GM18520 (cell line): ENCODE measurements at regions not wholly inside any gene's neighbourhood (a gene's known extent, or its start where the extent isn't known, plus 50 kb on each side); places are given as distances from the start of the nearest gene placed in this dataset.
"Not testable (repeated sequence)": the region's sequence is repeated elsewhere in the genome, so short reads cannot be mapped to it uniquely, and the experiment has no call there.

Experiments used
- ATAC-seq: cut with Tn5 transposase; IDR thresholded peaks from one replicate; pipeline ENCODE4 v1.9.1; 2021; ENCODE audit not compliant: unreplicated experiment

DNA sequence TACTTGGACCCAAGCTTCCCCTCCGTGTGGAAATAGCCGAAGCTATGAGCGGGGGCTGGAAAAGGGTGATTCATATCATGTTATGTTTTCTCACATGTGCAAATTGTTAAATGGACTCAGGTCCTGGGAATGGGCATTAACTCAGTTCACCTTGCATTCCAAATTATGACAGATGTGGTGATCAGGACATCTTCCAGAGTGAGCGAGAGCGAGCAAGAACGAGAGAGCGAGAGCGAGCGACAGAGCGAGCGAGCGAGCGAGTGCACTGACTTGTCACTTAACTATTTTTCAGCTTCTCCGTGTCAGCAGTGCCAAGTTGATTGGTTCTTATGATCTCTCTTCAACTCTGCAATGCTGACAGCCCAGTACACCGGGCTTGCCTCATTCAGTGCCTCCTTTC lies 437.4 kb upstream of the NRSN1 start:
- no peak for ATAC-seq

DNA sequence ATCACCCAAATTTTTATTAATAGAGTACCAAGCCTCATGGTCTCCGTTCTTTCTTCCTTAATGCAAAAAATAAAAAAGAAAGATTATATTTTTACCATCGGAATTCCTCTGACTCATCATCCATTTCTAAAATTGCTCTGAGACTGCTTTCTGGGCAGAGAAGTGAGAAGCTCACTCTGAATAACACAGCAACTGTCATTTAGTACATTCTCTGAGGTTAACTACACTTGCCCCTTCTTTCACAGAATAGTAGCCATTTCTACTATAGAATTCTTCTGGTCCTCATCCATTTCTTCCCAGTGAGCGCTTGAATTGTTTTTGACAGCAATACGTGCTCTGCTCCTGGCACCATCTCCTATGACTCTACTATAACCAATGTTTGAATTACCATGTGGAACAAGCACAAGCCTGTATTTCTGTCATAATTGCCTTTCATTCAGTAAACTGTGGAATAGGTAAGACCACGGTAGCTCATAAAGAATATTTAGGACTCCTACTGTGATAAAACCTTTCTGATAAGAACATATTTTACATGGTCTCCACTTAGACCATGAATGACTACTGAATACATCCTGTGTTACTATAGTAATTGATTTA lies 435.5 kb upstream of the NRSN1 start:
- no peak for ATAC-seq

- no peak for ATAC-seq
These were observed 433.8 kb upstream of the NRSN1 start for GRCh38 chr6:23692184-23692583.

DNA sequence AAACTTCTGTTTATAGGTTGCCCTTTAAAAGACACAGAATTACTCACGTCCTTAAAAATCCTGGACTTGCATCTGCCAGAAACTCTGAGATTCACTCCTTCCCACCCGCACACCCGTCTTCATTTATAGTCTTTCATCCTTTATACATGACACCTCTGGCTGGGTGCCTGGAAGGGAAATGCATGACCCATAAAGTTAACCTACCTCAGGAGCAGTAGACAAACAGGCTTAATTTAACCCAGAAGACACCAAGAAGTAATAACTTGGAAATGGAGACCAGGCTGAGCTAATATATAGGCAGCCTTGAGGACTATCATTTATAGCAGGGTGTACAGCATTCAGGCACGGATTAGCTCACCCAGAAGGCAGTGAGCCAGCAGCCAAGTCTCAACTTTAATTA lies 429.0 kb upstream of the NRSN1 start:
- ATAC-seq: no peak

DNA sequence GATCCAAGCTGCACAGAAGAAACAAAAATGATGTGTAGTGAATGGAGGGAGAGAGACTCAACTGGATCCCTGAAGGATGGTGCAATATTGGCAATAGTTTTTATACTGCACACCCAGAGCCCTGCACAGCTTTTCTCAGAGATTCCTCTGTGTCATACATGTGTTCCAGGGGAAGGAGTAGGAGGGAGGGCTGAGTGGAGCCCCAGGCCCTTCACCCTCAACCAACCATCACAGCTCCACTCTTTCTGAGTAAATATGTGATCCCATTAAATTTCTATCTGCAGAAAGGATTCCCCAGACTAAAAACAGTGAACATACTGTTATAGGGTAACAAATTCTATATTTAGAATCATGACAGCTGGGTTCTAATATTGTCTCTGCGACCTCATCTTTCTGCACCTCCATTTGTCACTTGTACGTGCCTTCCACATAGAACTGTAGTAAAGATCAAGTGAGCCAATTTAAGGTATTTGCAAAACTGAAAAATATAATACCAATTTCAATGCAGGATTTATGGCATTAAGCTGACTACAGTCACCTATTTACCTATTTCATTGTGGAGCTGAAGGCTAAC lies 421.4 kb upstream of the NRSN1 start:
- no peak for ATAC-seq

- no peak for ATAC-seq
These were observed 420.3 kb upstream of the NRSN1 start for GRCh38 chr6:23705697-23706096.

DNA sequence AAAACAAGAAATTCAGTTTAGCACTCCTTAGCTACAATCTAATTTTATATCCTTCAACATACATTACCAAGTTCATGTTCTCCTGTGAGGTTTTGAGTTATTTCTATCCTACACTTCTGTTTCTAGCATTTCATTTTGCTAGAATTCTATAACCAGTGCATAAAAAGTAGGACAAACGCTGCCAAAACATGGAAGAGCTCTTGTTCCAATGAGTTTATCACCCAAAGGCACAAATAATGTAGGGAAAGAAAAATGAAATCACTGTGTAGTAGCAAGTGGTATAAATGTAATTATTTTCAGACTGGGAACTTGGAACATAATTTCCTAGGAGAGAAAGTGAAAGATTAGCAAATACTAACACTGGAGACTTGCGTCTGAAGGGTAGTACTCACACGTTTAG lies 413.3 kb upstream of the NRSN1 start:
- ATAC-seq: no peak

- ATAC-seq: peak; percentile 61
These were observed 412.8 kb upstream of the NRSN1 start for GRCh38 chr6:23713211-23713610.

DNA sequence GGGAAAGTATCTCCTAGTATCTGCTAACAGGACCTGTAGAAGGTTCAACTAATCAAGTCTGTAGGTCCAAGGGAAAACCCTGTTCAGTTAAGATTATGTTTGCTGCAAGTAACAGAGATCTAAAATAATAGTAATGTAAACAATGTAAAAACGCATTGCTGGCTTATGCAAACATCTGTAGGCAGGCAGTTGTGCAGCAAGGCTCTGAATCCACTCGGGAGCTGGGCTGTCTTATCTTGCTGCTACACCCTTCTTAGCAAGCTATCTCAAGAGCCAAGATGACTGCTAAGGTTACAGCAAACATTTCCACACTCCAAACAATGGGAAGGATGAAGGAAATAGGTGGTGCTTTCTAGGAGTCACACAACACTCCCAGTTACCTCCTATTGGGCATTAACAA lies 397.3 kb upstream of the NRSN1 start:
- ATAC-seq: no peak

GRCh38 chr6:23731609-23732008 lies 394.4 kb upstream of the NRSN1 start:
- ATAC-seq: no peak

DNA sequence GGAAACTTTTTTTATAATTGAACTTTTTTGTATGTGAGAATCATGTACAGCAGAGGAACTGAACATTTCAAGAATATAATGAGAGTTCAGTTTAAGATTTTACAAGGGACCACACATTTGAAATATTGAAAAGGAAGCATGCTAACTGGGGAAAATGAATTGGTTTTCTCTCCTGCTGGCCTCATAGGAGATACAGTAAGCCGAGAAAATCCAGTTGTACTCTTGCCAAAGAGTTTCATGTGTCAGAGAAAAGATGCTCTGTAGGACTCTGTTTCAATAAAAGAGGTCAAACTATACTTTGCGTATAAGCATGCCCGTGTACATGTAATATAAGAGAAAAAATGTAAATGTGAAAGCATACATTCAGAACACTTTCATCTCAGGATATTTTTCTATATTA lies 393.5 kb upstream of the NRSN1 start:
- ATAC-seq: no peak

DNA sequence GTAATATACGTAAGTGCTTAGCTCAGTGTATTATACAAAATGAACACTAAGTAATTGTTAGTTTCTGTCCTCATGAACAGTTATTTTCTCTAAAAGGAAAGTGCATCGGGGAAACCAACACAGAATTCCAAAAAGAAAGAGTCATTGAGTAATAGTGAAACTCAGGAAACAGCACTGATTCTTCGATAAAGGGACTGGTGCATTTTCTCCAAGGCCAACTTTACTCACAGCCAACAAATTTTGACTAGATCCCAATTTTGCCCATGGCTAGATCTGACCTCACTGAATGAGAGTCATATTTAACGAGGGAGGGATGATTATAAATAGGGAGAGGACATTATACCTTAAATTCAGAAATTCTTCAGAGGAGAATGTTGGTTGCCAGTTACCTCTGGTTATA lies 390.9 kb upstream of the NRSN1 start:
- ATAC-seq: no peak

DNA sequence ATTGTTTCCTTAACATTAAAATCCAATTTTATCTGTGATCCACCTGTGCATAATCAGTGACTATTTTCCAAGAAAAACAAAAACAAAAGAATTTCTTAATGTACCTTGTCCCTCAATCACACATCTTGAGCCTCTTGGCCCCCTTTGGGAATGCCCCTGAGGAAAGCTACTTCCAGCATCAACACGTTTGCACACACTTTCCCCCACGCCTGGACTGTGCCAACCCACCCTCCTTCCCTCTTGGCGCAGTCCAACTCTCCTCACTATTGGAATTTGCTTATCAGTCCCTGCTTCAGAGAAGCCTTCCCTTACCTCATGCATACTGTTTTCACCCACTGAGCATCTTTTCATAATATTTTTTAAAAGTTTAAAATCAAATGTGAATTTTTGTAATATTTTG lies 389.4 kb upstream of the NRSN1 start:
- no peak for ATAC-seq

DNA sequence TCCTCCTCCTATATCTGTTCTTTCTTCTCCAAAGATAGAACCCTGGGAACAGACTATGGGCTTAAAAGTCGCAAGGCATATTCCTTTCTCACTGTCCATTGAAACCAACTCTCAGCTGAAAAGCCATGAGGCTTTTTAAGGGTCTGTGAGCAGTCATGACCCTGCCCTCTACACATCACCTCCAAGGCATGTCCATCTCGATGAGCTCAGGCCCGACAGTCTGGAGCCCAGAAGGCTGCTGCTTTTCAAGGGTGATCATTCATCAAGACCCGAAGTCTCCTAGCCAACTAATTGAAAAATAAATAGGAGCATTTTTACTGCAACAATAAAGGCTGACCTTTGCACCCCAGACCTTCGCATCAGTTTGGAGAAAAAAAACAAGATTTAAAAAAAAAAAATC lies 378.8 kb upstream of the NRSN1 start:
- no peak for ATAC-seq

DNA sequence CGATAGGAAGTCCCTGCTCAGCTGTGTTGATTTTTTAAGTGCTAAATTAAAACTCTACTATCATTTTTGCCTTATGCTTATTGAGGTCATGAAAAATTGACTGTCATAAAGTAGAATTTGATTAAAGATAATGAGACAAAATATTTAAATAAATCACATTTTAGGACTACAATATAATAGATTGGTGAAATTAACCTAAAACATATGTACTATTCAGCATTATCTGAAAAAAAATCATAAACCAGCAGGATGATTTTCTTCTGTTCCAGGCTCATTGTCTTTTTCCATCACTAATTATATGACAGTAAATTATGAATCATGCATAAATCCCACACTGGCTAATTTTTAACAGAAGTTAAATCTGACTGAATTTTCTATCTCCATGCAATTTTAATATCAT lies 373.6 kb upstream of the NRSN1 start:
- ATAC-seq: no peak

DNA sequence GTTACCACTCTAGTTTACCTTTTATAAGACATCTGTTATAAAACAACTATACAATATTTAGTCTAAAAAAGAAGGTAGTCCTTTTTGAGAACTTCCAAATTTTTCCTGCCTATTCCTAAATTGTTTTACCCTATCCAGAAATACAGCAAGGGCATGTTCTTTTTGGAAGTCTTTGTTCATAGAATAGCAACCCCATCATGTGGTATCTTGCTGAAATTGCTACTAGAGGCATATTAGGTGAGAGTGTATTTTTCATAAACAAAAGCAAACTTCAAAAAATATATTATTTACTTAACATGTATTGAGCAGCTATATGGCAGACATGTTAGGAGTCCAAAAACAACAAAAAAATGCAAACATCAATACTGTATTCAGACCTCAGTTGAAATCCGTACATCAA lies 371.8 kb upstream of the NRSN1 start:
- no peak for ATAC-seq

- ATAC-seq: no peak
These were observed 350.9 kb upstream of the NRSN1 start for GRCh38 chr6:23775127-23775526.

- ATAC-seq: no peak
These were observed 342.1 kb upstream of the NRSN1 start for GRCh38 chr6:23783901-23784300.

- no peak for ATAC-seq
These were observed 341.6 kb upstream of the NRSN1 start for GRCh38 chr6:23784301-23784919.

- no peak for ATAC-seq
These were observed 335.3 kb upstream of the NRSN1 start for GRCh38 chr6:23790756-23791155.

DNA sequence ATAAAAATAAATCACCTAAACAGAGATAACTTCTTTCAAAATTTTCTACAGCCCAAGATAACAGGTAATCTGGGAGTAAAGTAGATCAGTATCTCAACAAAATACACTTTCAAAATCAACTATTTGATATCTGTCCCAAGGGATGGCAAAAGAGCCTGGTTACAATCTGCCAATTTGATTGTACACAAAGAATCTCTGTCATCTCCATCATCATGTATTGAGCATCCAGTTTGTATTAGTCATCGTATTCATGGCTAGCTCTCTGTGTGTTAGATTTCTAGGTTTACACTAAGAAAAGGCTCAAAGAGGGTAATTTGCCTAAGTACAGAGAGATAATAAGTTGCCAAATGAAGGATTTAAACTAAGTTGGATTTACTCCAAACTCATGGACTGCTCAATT lies 329.0 kb upstream of the NRSN1 start:
- no peak for ATAC-seq

DNA sequence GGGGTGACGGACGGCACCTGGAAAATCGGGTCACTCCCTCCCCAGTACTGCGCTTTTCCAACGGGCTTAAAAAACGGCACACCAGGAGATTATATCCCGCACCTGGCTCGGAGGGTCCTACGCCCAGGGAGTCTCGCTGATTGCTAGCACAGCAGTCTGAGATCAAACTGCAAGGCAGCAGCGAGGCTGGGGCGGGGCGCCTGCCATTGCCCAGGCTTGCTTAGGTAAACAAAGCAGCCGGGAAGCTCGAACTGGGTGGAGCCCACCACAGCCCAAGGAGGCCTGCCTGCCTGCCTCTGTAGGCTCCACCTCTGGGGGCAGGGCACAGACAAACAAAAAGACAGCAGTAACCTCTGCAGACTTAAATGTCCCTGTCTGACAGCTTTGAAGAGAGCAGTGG lies 321.7 kb upstream of the NRSN1 start:
- ATAC-seq: not testable (repeated sequence)

DNA sequence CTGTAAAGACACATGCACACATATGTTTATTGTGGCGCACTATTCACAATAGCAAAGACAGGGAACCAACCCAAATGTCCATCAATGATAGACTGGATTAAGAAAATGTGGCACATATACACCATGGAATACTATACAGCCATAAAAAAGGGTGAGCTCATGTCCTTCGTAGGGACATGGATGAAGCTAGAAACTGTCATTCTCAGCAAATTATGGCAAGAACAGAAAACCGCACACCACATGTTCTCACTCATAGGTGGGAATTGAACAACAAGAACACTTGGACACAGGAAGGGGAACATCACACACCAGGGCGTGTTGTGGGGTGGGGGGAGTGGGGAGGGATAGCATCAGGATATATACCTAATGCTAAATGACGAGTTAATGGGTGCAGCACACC lies 304.9 kb upstream of the NRSN1 start:
- ATAC-seq: not testable (repeated sequence)
